Liver (tissue), 3 donors: ENCODE measurements at regions not wholly inside any gene's neighbourhood (a gene's known extent, or its start where the extent isn't known, plus 50 kb on each side); places are given as distances from the start of the nearest gene placed in this dataset.

Experiments used
- CTCF ChIP-seq: fragments of 150-350 bp; IDR thresholded peaks from 2 replicates; pipeline ENCODE4 v1.5.1; 2017; ENCODE audit warnings: improper control_type of control experiment, low read depth, low read length; ENCODE audit not compliant: missing input control
- EGR1 ChIP-seq, 2 donors: IDR thresholded peaks; 2 replicates each; pipeline ENCODE4 v1.6.1; 2016 to 2018; ENCODE audit warnings: antibody characterized with exemption in 2 of 2, low read depth in 2 of 2
- GABPA ChIP-seq, 2 donors: IDR thresholded peaks in 1 of 2; conservative IDR thresholded peaks in 1 of 2; 2 replicates each; pipeline ENCODE4 v1.6.1; 2016; ENCODE audit warnings: antibody characterized with exemption in 2 of 2, mild to moderate bottlenecking in 1 of 2, moderate library complexity in 1 of 2
- HNF4G ChIP-seq: IDR thresholded peaks from 2 replicates; pipeline ENCODE4 v1.6.1; 2016; ENCODE audit warnings: antibody characterized with exemption
- SP1 ChIP-seq: IDR thresholded peaks from 2 replicates; pipeline ENCODE4 v1.6.1; 2018; ENCODE audit warnings: antibody characterized with exemption, mild to moderate bottlenecking
- donor health status: healthy.
- donor health status: healthy.

GRCh38 chr4:167428156-167428555 lies 193.9 kb upstream of the SPOCK3 start:
- TF ChIP-seq CTCF (no peak), GABPA (IDR thresholded peaks at IDR 0.05 in 1 of 2, conservative IDR thresholded peaks at IDR 0.05 in 1 of 2) (no peak), EGR1 (IDR thresholded peaks at IDR 0.05; ENCODE audit: low read depth in 2 of 2) (no peak), HNF4G (no peak), SP1 (no peak)
